Limb (tissue), 2 donors: ENCODE measurements at regions not wholly inside any gene's neighbourhood (a gene's known extent, or its start where the extent isn't known, plus 50 kb on each side); places are given as distances from the start of the nearest gene placed in this dataset.
A peak's percentile ranks its signal among the peaks of the same experiment; 100 is the strongest.

ENCODE experiments used
- DNase-seq, 2 donors: peaks; one replicate each; pipeline ENCODE4 v3.0.0-alpha.2; 2016; ENCODE audit errors: extremely low spot score in 2 of 2

DNA sequence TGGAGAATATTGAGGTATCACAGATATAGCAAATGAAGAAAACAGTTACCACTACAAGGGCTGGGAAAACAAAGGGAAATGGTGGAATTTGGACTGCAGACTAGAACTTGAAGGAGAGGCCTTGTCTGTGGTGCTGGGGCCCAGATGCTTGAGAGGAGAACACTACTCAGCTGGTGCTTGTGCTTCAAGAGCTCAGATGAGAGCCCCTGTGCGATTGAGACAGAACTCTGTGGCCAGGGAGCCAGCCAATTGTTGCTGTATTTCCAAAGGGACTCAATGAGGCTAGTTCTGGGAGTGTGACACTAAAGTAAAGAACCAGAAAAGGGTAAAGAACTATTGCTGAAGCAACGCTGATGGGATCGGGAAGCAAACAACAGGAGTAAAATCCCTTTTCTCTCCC lies 406.5 kb upstream of the SEMA3D start:
- DNase-seq: no peak

DNA sequence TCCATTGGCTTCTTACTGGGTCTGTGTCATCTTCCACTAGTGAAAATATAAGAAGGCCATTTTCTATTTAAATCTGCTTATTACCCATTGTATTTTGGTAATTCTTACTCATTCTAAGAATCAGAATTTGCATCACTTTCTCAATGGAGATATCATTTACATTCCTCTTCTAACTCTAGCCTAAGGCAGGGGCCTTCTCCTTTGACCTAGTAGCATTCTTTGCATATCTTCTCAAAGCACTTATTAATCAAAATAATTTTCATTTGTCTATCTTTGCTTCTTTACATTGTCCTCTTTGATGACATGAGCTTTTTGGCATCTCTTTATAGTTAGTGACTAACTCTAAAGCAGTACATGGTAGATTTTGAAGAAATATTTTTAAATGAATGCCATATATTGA lies 400.9 kb upstream of the SEMA3D start:
- no peak for DNase-seq

DNA sequence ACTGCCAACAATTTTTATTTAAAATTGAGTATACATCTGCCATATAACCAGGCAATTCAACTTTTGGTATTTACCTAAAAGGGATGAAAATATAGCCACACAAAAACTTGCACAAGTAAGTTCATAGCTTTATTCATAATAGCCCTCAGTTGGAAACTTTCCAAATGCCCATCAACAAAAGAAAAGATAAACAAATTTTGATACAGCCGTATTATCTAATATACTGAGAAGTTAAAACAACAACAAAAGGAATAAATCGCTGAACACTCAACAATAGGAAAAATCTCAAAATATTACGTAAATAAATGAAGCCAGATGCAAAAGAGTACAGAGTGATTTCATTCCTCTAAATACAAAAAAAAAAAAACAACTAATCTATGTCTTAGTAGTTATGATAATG lies 399.2 kb upstream of the SEMA3D start:
- DNase-seq: no peak

DNA sequence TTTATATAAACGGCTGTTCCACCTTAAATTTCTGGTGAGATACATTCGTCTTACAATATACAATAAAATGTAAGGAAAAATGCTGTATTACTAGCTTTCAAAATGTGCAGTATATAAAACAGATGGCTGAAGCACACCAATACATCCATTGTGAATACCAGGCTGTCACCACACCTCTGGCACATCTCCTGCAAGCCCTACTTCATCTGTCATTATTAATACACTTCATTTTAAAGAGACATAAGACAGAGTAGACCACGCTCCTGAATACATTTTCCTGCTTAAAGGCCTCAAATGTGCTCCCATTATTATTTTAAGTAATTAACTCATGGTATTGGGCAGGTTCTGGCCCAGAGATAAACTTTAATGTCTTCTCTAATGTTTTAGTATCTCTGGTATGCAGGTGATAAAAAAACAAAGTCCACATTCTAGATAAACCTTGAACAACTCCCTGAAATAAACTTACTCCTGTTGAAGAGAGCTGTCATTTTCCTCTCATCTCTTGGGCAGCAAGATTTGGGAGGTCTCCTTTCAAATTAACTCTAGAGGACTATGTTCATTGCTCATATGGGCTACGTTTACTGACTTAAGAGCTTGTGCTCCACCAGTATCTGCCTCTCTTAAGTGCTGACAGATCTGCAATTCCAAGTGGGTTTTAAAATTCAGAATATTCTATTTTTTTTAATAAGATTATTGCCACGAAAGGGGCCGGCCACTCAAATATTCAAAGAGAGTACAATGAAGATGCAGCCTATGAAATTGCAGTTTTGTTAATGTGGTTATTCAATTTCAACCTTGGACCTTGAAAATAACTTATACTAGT lies 396.5 kb upstream of the SEMA3D start:
- no peak for DNase-seq

DNA sequence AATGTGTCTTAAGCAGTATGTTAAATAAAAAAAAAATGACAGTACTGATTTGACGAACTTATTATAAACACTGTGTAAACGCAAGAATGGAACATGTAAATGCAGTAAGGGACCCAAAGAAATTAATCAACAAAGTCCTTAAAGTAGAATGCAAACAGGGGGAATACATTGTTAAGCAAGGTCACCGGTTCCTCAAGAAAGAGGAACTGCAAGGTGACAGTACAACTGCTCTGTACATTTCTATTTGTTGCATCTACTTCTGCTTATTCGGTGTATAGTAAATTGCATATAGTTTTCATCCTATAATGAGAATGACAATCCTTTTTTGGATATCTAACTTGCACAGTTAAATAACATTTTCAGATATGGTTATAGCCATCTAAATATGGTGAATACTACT lies 387.0 kb upstream of the SEMA3D start:
- no peak for DNase-seq

DNA sequence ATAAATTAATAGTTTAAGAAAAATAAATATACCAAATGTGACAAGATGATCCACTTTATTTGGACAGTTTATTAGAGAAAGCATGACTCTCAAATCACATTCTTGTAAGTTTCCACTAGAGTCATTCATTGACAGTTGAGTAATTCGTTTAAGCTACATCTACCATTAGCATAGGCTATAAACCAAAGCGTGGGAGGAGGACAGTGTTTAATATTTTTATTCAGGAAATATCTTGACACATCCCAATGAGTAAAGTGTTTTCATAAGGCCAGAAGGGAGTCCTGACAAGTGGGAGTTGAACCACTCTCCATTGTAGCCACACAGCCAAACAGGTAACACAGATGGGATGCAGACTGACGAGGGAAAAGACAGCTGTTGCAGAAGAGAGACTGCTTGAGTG lies 386.5 kb upstream of the SEMA3D start:
- no peak for DNase-seq

DNA sequence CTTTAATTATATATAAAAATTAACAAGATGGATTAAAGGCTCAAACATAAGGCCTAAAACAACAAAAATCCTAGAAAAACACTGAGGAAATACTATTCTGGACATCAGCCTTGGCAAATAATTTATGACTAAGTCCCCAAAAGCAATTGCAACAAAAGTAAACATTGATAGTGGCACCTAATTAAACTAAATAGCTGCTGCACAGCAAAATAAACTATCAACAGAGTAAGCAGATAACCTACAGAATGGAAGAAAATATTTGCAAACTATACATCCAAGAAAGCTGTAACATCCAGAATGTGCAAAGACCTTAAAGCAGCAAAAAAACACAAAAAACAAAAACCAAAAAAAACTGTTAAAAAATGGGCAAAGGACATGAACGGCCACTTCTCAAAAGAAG lies 384.0 kb upstream of the SEMA3D start:
- no peak for DNase-seq

DNA sequence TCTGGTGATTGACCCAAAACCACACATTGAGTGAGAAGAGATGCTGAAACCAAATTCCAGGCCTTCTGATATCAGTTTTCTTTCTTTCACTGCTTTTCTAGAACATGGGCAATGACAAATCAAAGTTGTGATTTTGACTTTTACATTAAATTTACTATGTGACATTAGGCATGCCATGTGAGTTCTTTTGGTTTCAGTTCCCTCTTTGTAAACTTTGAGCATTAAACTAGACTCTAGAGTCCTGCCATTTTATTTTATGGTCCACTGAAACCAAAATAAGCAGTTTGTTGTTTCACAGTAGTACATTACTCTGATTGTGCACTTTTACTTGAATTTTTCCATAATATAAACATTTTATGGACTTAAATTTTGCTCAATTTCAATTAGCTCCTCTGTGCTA lies 381.1 kb upstream of the SEMA3D start:
- no peak for DNase-seq

DNA sequence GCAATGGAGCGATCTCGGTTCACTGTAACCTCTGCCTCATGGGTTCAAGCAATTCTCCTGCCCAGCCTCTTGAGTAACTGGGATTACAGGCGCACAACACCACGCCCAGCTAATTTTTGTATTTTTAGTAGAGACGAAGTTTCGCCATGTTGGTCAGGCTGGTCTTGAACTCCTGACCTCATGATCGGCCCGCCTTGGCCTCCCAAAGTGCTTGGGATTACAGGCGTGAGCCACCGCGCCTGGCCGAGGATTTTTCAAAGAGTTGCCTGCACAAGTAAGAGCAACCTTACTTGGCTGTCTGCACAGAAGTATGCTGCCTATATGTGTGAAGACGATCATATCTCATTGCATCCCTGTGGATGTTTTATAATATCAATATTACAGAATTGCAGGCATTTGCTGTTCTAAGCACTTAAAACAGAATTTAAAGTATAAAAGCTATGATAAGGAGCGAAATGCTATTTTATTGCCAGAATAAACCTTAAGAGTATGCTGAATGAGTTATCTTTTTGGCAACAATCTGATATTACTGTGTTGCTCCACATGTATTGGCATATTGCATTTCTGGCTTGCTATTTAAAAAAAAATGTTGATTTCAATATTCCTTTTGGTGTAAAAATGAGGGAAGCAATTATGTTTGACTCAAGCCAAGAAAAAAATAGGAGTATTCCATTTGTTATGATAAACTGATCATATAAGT lies 379.4 kb upstream of the SEMA3D start:
- no peak for DNase-seq

DNA sequence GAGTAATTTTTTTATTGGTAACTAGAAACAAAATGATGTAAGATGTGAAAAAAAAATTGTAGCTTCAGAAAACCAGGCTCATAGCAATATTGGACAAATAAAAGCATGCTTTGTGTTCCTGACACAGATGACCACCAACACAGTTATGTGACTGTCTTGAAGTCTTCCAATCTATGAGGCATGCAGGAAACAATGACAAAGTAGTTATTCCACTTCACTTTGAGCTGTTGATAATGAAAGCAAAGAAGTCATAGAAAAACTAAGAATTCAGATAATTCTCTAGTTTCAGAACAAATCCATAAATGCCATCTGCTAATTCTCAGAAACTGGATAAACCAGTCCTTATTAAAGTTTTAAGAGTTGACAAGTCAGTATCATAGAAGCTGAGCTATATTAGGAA lies 378.4 kb upstream of the SEMA3D start:
- DNase-seq: no peak

DNA sequence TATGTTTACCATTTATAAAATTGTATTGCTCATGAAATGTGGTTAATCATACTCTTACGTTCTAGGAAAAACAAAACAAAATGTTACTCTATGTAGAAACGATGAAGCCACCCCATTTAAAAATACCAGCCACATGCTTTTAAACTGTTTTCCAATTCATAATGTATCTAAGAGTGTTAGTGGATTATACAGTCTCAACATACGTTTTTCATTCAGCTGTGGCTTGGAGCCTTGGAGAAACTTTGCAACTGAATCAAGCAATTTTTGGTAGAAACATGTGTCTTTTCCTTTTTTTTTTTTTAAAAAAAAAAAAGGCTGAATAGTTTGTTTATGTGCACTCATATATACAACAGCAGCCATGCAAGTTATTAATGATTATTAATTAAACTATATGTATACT lies 378.0 kb upstream of the SEMA3D start:
- DNase-seq: no peak

DNA sequence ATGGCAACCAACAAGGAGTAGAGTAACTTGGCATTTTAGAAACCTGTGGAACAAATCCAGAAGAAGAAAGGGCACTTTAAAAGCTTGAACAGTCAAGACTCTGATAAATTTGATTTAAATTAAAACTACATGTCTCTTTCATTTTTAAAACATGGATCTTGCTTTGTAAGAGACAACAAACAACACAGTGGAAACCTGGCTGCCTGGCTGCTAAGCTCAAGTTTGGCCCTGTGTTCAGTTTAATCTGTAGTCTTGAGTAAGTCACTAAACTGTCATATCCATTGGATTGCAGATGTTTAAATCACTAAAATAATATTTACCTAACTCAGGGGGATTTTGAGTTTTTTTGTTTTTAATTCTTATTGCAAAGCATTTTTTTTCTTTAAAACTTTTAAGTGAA lies 374.9 kb upstream of the SEMA3D start:
- no peak for DNase-seq

DNA sequence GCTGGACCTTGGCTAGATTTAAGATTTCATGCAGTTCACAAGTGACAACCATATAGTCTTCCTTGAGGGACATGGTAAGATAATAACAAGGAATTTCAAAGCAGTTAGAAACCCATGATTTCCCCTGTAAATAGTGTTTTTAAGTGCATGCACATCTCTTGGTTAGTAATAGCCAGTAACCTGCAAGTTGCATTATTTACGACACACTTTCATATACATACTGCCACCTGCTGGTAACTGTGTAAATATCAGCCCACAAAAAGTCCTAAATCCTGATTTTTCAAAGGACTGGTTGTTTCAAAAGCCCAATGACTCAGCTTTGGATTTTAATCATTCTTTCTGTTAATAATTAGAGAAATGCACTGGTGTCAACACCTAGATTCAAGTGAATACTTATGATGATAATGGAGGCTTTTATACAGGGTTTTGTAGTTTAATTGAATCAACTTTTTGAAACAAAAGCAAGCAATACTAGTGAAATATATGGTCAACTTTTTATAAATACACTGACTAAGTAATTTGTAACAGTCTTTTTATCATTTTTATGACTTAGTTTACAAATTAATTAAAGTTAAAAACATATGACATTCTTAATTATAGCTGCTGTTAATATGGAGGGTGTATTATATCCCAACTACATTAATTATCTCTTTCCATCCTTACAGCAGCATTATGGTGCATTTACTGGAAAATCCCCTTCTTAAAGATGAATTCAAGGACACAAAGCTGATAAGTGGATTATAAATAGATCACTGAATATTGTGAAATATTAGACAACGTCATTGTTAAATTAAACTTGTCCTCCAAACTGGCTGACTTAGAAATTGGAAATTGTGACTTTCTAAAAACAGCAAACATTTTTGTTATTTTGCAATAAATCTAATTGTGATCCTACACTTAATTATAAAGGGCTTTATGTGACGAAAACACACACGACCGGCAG lies 367.7 kb upstream of the SEMA3D start:
- peak in 1 of 2 donors; percentile 82 for DNase-seq

DNA sequence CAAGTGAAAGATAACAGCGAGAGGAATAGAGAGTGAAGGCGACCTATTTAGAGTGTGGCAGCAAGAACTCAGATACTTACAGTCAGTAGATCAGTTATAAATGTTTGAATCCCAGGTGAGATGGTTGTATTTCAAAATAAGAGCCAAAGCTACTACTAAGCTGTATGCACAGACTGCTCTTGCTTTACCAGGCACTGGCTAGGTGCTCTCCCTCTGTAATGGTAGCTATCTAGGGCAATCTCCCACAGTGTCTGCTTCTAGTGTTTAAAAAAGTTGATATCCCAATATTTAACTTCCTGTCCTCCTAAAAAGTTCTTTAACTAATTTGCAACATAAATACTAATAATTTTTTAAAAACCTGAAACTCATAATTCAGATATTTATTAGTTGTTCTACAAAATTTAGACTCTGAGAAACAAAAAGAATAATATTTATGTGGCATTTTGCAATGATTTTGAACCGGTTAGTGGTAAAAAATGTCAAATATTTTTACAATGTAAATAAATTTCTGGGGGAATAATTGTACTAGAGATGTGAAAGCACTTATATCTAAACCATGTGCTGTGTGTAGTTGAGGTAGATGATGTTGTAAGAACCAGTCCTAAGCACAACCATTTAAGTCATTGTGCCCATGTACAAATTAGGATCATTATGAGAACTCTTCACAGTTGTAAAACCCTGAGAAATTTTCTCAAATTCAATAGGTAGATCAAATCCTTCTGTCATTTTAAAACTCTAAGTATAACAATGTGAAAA lies 349.3 kb upstream of the SEMA3D start:
- no peak for DNase-seq

DNA sequence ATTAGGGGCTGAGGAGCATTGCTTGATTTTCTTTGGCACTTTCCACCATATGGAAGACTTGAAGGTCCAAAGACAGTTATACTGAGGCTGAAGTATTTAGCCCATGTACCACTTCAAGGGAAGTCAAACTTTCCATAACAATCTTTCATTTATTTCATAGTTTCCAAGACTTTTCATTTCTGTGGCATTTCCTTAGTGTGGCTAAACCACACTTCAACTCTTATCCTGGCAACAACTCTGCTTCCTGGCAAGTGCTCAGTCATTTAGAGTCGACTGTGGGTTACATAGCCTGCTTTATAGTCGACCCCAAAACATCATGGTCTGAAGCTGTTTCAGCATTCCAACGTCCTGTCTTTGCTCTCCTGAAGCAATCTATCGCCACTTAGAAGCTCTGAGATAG lies 343.0 kb upstream of the SEMA3D start:
- DNase-seq: no peak

DNA sequence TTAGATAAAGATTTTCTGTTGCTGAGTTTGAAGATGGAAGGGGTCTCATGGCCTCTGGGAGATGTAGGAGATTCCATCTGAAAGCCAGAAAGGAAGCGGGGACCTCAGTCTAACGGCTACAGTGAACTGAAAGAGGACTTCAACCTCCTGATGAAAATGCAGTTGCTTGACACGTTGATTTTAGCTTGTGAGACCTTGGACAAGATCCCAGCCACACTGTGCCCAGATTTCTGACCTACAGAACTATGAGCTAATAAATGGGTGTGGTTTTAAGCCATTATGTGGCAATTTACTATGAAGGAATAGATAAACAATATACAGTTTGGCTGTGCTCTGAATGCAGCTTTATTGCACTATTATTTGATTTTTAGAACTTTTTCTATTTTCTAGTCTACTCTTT lies 342.3 kb upstream of the SEMA3D start:
- DNase-seq: no peak

DNA sequence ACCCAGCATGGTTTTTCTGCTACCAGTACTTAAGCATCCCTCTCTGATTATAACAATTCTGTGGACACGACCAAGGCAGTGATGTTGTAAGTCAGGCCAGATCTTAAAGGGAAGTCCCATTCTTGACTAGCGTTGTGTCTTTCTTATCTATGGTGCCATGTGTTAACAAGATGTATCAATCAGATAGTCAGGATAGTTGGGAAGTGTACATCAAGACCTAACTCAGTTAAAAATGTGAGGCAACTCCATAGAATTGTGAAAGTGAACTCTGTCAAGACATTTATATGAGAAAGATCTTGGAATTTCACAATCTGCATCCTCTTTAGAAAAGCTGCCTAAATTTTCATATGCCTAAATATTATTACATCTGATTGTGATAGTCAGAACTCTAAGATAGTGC lies 341.7 kb upstream of the SEMA3D start:
- DNase-seq: no peak

DNA sequence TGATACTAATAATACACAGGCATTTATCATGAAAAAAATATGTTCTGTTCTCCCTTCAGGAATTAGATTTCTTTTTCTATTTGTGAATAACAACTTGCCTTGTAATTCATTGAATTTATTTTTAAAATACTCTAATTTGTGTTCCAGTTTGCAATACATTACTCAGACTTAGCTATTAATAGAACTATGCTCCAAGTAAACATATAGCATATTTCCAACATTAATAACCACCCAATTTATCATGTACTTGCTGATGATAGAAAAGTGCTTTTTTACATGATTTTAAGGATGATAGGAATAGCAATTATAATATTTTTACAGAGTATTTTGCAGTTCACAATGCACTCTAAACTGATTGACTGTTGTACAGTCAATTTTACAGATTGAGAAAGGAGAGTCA lies 338.8 kb upstream of the SEMA3D start:
- no peak for DNase-seq

DNA sequence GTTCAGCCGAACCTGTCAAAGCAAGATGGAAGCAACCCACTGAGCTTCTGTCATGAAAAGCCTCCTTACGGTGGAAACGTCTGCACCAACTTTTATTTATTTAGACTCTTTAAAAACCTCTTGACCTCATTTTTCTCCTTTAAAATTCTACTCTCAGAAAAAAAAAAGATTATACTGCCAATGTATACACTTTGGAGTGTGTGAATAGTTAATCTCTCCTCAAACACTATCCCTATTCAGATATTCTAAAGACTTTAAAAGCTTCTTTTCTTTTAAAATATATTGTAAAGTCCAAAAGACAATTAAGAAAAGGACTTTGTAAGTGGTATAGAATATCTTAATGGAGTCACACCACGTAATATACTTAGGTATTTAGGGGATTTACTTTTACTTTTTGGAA lies 335.2 kb upstream of the SEMA3D start:
- no peak for DNase-seq

DNA sequence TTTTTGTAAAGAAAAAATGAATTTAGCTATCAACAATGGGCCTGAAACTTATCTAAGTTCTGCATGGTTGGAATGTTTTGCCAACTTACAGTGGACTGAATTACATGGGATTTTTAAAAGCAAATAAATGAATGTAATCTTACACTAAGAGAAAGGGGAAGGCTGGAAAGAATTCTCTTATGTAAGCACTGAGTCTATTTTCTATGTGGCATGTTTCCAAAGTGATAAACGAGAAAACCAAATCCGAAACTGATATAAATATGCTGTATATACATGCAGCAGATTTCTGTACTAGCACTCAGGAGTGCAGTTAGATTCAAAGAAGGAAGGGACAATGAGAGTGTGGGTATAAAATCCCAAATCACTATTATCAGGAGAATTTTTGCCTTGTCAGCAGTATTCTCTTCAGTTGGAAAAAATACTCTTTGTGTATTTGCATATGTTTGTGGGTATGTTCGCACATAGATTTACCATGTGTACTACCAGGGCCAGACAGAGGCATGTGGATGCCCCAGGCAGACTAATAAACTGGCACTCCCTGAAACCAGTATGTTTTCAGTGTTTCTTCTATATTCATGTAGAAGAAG lies 334.3 kb upstream of the SEMA3D start:
- DNase-seq: no peak

DNA sequence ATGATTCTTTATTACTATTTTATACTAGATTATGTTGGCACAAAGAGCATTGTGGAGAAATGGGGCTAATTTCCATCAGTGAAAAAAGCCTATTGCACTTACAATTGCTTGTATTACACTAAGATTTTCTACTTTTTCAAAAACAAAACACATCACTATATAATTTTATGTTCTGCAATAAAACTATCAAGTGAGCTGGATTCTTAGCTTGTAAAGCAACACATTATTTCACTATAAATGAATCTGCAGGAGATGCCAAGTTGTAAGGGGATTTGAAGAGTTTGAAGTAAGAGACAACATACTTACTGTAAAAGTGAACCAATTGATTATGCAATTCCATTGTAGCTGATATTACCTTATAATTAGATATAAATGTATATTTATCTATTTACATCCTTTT lies 333.3 kb upstream of the SEMA3D start:
- DNase-seq: no peak
